HG02642 (cell line): ENCODE measurements at regions not wholly inside any gene's neighbourhood (a gene's known extent, or its start where the extent isn't known, plus 50 kb on each side); places are given as distances from the start of the nearest gene placed in this dataset.

Source experiments
- ATAC-seq: cut with Tn5 transposase; IDR thresholded peaks from one replicate; pipeline ENCODE4 v1.9.1; 2021; ENCODE audit warnings: mild to moderate bottlenecking; ENCODE audit not compliant: unreplicated experiment, poor library complexity

- no peak for ATAC-seq
Observed at GRCh38 chrX:109841869-109842579, 109.0 kb upstream of the ACSL4 start.

DNA sequence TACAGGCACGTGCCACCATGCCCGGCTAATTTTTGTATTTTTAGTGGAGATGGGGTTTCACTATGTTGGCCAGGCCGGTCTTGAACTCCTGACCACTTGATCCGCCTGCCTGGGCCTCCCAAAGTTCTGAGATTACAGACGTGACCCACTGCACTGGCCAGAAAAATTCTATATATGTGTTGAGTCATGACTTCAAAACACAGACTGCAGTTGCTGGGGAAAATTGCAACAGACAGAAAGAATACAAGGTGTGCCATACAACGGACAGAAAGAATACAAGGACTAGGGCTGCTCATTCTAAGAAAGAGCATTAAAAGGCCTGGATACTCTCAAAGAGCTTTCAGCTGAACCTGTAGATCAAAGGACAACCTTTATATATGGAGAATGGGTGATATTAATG is 109.6 kb upstream of the ACSL4 start:
- ATAC-seq = no peak

- ATAC-seq = peak; percentile 57
Observed at GRCh38 chrX:109843963-109844751, 111.1 kb upstream of the ACSL4 start.

- ATAC-seq = no peak
Observed at GRCh38 chrX:109844986-109845385, 111.9 kb upstream of the ACSL4 start.

- ATAC-seq = no peak
Observed at GRCh38 chrX:109845996-109846395, 112.9 kb upstream of the ACSL4 start.

- no peak for ATAC-seq
Observed at GRCh38 chrX:109847257-109848187, 114.5 kb upstream of the ACSL4 start.

DNA sequence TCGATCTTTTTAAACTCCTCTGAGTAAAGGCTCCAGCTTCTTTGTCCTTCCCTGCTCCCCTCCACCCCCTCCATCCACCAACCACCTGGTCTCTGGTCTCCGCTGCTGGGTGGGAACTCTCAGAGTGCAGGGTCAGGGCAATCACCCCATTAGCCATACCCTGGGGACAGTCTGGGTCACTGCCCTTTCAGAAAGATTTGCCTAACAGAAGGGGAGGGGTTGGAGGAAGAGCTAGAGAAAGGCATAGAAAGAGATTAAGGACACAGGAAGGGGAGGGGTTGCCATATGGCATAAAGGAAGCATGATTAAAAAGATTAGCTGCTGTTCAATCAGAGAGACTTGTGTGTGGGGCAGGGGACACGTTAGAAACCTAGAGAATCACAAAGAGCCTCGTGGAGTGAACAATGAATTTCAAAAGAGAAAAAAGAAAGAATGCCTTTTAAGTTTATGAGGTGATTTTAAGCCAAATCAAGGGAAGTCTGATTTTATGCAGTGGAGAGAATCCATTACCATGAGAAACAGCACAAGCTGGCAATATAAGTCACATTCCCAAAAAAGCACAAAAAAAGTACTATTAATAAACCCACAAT is 115.5 kb upstream of the ACSL4 start:
- peak; percentile 78 for ATAC-seq

GRCh38 chrX:109854096-109854495 is 121.0 kb upstream of the ACSL4 start:
- ATAC-seq = no peak

GRCh38 chrX:109855501-109855900 is 122.4 kb upstream of the ACSL4 start:
- ATAC-seq = no peak

- ATAC-seq = no peak
Observed at GRCh38 chrX:109856974-109857373, 123.9 kb upstream of the ACSL4 start.

DNA sequence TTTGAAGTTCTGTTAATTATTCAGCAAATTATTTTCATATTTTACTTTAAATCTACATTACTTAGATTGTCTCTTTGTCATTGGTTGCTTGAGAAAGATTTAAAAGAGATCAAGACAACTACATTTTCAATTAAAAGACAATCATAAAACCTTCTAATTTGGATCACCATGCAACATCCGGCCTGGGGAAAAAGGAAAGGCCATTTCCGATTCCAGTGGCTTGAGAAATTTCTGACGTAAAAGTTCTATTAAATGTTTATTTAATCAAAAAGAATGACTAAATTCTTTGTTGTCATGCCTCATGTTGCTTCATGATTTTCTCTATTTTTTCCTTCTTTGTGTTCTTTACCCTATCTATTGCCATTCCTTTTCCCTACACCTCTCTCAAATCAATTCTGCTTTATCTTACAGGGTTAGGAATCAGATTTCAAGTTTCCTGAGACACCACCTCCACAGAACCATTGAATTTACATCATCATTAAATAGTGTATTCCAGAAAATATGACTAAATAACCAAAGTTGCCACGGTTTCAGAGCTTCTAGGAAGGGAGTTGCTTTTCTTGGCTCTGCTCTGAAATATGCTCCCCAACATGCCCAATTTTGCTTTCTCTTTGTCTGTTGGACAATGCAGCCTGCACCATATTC is 124.6 kb upstream of the ACSL4 start:
- no peak for ATAC-seq

DNA sequence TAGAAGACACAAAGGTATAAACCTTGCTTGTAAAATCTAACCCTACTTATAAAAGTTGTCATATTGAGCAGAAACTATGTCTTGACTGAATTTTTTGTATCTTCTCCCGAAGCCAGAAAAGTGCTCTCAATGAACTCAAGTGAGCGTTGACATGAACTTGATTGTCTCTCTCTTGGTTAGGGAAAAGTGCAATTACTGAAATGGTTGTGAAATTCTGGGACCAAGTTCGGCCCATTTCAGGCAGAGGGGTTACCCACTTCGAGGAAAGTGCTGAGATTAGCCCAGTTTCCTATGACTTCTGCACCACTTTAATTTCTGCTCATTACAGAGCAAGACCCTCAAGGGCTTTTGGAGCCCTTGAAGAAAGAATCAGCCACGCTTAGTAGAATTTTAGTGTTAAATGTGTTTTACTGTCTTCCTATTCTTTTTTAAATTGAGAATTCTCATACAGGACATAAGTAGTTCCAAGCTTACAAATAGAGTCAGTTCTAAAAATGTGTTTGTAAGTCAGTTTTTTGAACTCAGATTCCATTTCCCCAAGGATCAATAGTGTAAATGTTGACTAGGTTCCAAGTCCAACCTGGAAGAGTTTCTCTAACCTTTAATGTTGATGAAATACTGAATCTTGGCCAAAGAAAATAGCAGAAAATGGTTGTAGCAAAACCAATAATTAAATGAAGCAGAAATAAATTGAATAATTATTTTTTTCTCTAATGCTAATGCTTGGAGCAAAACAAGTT is 125.7 kb upstream of the ACSL4 start:
- ATAC-seq = no peak

DNA sequence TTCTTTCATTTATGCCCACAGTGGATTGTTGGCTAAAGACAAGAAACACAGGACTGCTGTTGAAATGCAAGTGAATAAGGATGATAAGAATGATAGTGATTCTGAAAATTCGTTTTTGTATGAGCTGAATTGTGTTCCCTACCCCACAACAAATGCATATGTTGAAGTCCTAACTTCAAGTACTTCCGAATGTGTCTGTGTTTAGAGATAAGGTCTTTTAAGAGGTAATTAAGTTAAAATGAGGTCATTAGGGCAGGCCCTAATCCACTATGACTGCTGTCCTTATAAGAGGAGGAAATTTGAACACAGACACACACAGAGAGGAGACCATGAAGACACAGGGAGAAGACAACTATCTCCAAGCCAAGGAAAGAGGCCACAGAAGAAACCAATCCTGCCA is 126.6 kb upstream of the ACSL4 start:
- ATAC-seq = no peak

DNA sequence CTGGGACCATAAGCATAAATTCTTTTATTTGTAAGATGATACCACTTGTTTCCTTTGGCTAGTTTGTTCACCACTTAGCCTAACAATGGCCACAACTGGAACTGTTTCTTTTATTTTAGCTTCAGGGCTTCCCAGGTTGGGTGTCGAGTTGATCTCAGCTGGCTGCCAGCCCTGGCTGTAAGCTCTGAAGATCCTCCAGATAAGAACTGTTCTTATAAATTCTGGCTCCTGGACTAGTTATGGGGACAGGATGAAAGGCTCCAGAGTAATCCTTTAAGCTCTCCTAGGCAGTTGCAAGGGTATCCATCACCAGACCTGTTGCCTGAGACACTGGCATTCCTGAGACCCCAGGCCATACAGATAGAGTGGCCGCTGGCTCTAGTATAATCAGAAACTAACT is 129.4 kb upstream of the ACSL4 start:
- no peak for ATAC-seq

DNA sequence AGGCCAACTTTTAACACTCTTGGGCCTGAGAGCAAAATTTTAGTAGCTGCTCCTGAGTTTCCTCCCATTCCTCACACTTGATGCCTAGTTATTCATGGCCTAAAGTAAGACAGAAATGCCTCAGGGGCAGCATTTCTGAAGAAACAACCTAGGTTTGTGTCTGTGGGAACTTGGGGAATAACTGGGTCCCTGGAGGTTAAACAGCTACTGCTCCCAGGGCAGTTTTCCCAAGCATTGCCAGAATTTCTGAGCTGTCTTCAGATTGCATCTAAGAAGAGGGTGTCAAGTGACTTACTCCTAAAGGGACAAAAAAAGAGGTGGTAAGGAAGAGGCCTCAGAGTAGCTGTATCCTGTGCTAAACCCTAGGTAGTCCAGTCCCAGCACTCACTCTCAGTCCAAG is 130.8 kb upstream of the ACSL4 start:
- ATAC-seq = no peak

DNA sequence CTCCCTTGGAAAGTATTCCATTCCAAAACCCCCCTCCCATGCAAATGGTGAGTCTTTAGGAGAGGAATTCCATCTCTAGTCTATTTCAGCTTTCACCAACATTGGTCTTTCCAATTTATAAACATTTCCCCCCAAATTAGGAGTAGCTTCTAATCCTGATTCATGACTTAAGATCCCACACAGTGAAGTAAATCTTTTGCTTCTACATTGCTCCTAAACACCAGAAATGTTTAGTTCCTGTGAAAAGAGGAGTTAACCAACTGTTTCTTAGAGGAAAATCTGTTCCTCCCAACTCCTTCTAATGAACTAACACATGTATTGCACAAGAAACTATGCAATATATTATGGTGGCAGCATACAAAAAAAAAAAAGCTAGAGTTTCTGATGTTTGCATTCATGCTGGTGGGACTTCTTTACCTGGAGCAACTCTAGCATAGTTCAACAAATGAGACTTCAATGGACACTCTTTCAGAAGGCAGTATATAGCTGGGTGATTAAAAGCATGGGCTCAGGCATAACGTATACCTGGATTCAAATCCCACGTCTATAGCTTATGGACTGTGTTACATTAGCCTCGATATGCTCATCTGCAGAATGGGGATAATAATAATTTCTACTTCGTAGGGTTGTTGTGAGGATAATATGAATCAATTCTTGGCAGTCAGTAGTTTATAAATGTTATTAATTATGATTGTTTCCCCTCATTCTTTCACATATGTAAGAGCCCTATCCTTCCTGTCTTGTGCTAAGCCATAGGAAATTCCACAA is 131.6 kb upstream of the TMEM164 start:
- ATAC-seq = no peak

GRCh38 chrX:109872021-109872732 is 130.7 kb upstream of the TMEM164 start:
- no peak for ATAC-seq

GRCh38 chrX:109873574-109873973 is 129.3 kb upstream of the TMEM164 start:
- ATAC-seq = no peak
